HEK293T (cell line): ENCODE measurements at regions not wholly inside any gene's neighbourhood (a gene's known extent, or its start where the extent isn't known, plus 50 kb on each side); places are given as distances from the start of the nearest gene placed in this dataset.

Source experiments
- BHLHE40 ChIP-seq: fragments of 450-650 bp; IDR thresholded peaks from 2 replicates; pipeline ENCODE4 v1.6.1; 2016; ENCODE audit warnings: mild to moderate bottlenecking, moderate library complexity, borderline replicate concordance
- LEF1 ChIP-seq: fragments of 450-650 bp; IDR thresholded peaks from 2 replicates; pipeline ENCODE4 v1.6.1; 2017; ENCODE audit warnings: mild to moderate bottlenecking, borderline replicate concordance
- SP1 ChIP-seq: fragments of 450-650 bp; IDR thresholded peaks from 2 replicates; pipeline ENCODE4 v1.6.1; 2017

DNA sequence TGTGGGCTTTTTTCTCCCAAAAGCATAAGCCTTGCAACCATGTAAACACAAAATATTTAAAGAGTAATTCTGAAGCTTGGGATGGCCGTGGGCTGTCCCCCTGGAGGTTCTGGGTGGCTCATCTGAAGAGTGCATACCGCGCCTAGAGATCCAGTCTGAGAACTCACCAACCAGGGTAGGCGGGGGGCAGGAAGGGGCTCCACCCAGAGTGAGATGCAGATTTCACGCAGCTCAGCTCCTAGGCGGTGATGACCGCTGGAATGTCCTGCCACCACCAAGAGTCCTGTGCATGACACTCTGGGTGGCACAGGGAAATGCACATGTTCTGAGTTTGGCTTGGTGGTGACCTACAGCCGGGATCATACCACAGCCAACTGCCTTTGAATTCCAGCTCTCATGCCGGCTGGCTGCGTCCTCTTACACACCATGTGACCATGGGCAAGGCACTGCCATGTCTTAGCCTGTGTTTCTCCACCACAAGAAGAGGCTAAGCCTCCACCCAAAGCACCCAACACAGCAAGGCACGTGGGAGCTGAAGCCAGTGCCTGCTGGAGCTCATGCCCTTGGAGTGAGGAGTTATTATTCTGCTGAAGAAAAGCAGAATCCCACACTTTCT is 125.1 kb upstream of the IQSEC1 start:
- no peak for TF ChIP-seq SP1
- no peak for TF ChIP-seq BHLHE40
- TF ChIP-seq LEF1 = no peak
